ENCODE measurements at regions not wholly inside any gene's neighbourhood (a gene's known extent, or its start where the extent isn't known, plus 50 kb on each side); places are given as distances from the start of the nearest gene placed in this dataset.
"Not testable (repeated sequence)": the region's sequence is repeated elsewhere in the genome, so short reads cannot be mapped to it uniquely, and the experiment has no call there.

GRCh38 chr14:105675433-105675832 is 149.1 kb downstream of the TMEM121 start:
- WGBS (ENCODE audit: extremely low coverage, insufficient coverage, insufficient read length), result no CpG with 5 or more reads among the region's 14 CpGs

GRCh38 chr14:105675905-105676670 is 149.7 kb downstream of the TMEM121 start:
- H3K4me2 ChIP-seq (ENCODE audit: low read length); H3K4me3 ChIP-seq (ENCODE audit: low read depth, low read length); H3K23ac ChIP-seq (ENCODE audit: low read length); H2BK5ac ChIP-seq (ENCODE audit: low read depth, low read length, poor library complexity); H3K79me2 ChIP-seq (ENCODE audit: control insufficient read depth, insufficient read depth, low read length, poor library complexity); H3K27ac ChIP-seq (ENCODE audit: low read depth, low read length); H3K27me3 ChIP-seq (ENCODE audit: insufficient read depth, low read length); H3K18ac ChIP-seq (ENCODE audit: low read length); H3K4me1 ChIP-seq (ENCODE audit: control insufficient read depth in 1 of 2, insufficient read depth in 2 of 2, low read length in 2 of 2); H3K9me3 ChIP-seq (ENCODE audit: insufficient read depth, low read depth, low read length); H2AK5ac ChIP-seq (ENCODE audit: low read length); H2AFZ ChIP-seq (ENCODE audit: insufficient read depth, low read length, poor library complexity); H2BK12ac ChIP-seq (ENCODE audit: low read length); H3K9ac ChIP-seq (ENCODE audit: low read length); H2BK120ac ChIP-seq (ENCODE audit: insufficient read depth, low read length, poor library complexity); H3K4ac ChIP-seq (ENCODE audit: low read depth, low read length); H4K12ac ChIP-seq (ENCODE audit: low read depth, low read length); H3K79me1 ChIP-seq (ENCODE audit: low read length); DNase-seq; H4K8ac ChIP-seq (ENCODE audit: low read depth, low read length); H3K14ac ChIP-seq (ENCODE audit: low read length); H3K36me3 ChIP-seq (ENCODE audit: control insufficient read depth in 1 of 2, insufficient read depth in 2 of 2, low read length in 2 of 2); H4K91ac ChIP-seq (ENCODE audit: low read depth, low read length): not testable (repeated sequence)
- no CpG with 5 or more reads among the region's 13 CpGs for WGBS (ENCODE audit: extremely low coverage, insufficient coverage, insufficient read length)

More at GRCh38 chr14:105675433-105675832, 149.1 kb downstream of the TMEM121 start:
- H3K36me3 ChIP-seq (ENCODE audit: control insufficient read depth in 1 of 2, insufficient read depth in 2 of 2, low read length in 2 of 2); H2BK5ac ChIP-seq (ENCODE audit: low read depth, low read length, poor library complexity); H3K18ac ChIP-seq (ENCODE audit: low read length); H3K9ac ChIP-seq (ENCODE audit: low read length); H2AFZ ChIP-seq (ENCODE audit: insufficient read depth, low read length, poor library complexity); H3K79me1 ChIP-seq (ENCODE audit: low read length); H4K8ac ChIP-seq (ENCODE audit: low read depth, low read length); H4K91ac ChIP-seq (ENCODE audit: low read depth, low read length); H3K4me3 ChIP-seq (ENCODE audit: low read depth, low read length); H2BK12ac ChIP-seq (ENCODE audit: low read length); H2BK120ac ChIP-seq (ENCODE audit: insufficient read depth, low read length, poor library complexity); H3K4ac ChIP-seq (ENCODE audit: low read depth, low read length); H3K23ac ChIP-seq (ENCODE audit: low read length); H3K4me1 ChIP-seq (ENCODE audit: control insufficient read depth in 1 of 2, insufficient read depth in 2 of 2, low read length in 2 of 2); H3K27me3 ChIP-seq (ENCODE audit: insufficient read depth, low read length); H4K12ac ChIP-seq (ENCODE audit: low read depth, low read length); H3K4me2 ChIP-seq (ENCODE audit: low read length); H3K79me2 ChIP-seq (ENCODE audit: control insufficient read depth, insufficient read depth, low read length, poor library complexity); H3K9me3 ChIP-seq (ENCODE audit: insufficient read depth, low read depth, low read length); H3K27ac ChIP-seq (ENCODE audit: low read depth, low read length); H2AK5ac ChIP-seq (ENCODE audit: low read length); H3K14ac ChIP-seq (ENCODE audit: low read length); DNase-seq: not testable (repeated sequence)

DNA sequence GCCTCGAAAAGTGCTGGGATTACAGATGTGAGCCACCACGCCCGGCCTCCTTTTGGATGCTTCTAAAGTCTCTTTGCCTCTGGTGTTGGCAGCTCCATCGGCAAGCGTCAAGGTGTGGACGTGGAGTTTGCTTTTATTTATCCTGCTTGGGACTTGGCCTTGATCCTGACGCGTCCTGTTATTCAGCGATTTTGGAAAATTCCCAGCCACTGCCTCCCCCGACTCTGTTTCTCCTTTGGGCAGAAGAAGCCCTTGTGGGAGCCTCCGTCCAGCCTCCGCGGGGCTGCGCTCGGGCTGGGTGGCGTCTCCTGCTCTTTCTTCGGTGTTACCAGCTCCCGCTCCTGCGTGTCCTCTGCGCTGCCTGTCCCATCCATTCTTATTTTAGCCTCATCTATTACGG is 151.7 kb downstream of the TMEM121 start:
- H2BK12ac ChIP-seq (ENCODE audit: low read length); H3K36me3 ChIP-seq (ENCODE audit: control insufficient read depth in 1 of 2, insufficient read depth in 2 of 2, low read length in 2 of 2); H2AK5ac ChIP-seq (ENCODE audit: low read length); H4K91ac ChIP-seq (ENCODE audit: low read depth, low read length); DNase-seq; H3K27ac ChIP-seq (ENCODE audit: low read depth, low read length); H2AFZ ChIP-seq (ENCODE audit: insufficient read depth, low read length, poor library complexity); H3K4me3 ChIP-seq (ENCODE audit: low read depth, low read length); H3K9ac ChIP-seq (ENCODE audit: low read length); H4K12ac ChIP-seq (ENCODE audit: low read depth, low read length); H3K23ac ChIP-seq (ENCODE audit: low read length); H2BK5ac ChIP-seq (ENCODE audit: low read depth, low read length, poor library complexity); H3K14ac ChIP-seq (ENCODE audit: low read length); H3K18ac ChIP-seq (ENCODE audit: low read length); H3K79me1 ChIP-seq (ENCODE audit: low read length); H3K4ac ChIP-seq (ENCODE audit: low read depth, low read length); H3K4me1 ChIP-seq (ENCODE audit: control insufficient read depth in 1 of 2, insufficient read depth in 2 of 2, low read length in 2 of 2); H4K8ac ChIP-seq (ENCODE audit: low read depth, low read length); H3K4me2 ChIP-seq (ENCODE audit: low read length); H3K27me3 ChIP-seq (ENCODE audit: insufficient read depth, low read length); H3K79me2 ChIP-seq (ENCODE audit: control insufficient read depth, insufficient read depth, low read length, poor library complexity); H2BK120ac ChIP-seq (ENCODE audit: insufficient read depth, low read length, poor library complexity): not testable (repeated sequence)
- peaks cover 12% of the 10 kb centered on the region for H3K9me3 ChIP-seq (ENCODE audit: insufficient read depth, low read depth, low read length)
- no CpG with 5 or more reads among the region's 21 CpGs for WGBS (ENCODE audit: extremely low coverage, insufficient coverage, insufficient read length)

DNA sequence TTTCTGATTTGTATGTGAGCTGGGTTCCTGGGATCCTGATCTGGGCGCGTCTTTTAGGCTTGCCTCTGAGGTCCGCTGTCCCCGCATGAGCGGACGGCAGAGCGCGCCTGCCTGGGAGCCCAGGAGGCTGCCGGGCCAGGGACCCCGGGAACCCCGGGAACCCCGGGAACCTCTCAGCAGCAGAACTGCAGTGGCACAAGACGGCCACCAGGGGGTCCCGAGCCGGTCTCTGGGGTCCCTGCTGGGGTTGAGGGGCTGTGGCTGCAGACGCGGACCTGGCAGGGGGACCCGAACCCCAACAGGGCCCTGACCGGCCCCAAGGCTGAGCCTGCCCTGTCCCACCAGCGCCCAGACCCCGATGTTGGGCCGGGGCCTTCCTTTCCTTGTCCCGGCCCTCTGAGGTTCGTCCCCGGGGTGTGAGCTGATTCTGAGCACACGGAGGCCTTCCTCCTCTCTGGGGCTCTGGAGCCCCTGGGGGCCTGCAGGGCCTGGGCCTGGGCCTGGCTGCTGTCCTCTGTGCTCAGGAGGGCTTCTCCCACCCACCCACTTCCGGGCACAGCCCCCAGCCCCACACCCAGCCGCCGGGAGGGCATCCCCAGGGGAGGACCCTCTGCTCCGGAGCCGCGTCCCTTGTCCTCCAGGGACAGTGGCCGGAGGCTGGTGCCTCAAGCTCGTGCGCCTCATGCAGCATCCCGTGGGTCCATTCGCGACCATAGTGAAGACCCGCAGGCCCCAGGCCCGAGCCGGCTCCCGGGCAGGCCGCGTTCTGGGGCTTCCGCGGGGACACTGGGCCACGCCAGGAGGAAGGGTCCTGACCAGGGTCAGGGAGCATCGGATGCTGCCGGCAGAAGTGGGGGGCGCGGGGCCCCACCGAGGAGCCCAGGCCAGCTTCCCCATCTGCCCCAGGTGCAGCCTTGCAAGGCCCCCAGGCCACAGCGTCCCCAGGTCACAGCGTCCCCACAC is 152.9 kb downstream of the TMEM121 start:
- H3K4me3 ChIP-seq (ENCODE audit: low read depth, low read length); H4K8ac ChIP-seq (ENCODE audit: low read depth, low read length); H2AK5ac ChIP-seq (ENCODE audit: low read length); H3K4ac ChIP-seq (ENCODE audit: low read depth, low read length); H3K79me2 ChIP-seq (ENCODE audit: control insufficient read depth, insufficient read depth, low read length, poor library complexity); H2AFZ ChIP-seq (ENCODE audit: insufficient read depth, low read length, poor library complexity); H4K12ac ChIP-seq (ENCODE audit: low read depth, low read length); H3K9ac ChIP-seq (ENCODE audit: low read length); H3K4me2 ChIP-seq (ENCODE audit: low read length); H2BK5ac ChIP-seq (ENCODE audit: low read depth, low read length, poor library complexity); H3K18ac ChIP-seq (ENCODE audit: low read length); H2BK12ac ChIP-seq (ENCODE audit: low read length); H3K27ac ChIP-seq (ENCODE audit: low read depth, low read length); DNase-seq; H2BK120ac ChIP-seq (ENCODE audit: insufficient read depth, low read length, poor library complexity); H3K4me1 ChIP-seq (ENCODE audit: control insufficient read depth in 1 of 2, insufficient read depth in 2 of 2, low read length in 2 of 2); H3K14ac ChIP-seq (ENCODE audit: low read length); H4K91ac ChIP-seq (ENCODE audit: low read depth, low read length); H3K79me1 ChIP-seq (ENCODE audit: low read length); H3K36me3 ChIP-seq (ENCODE audit: control insufficient read depth in 1 of 2, insufficient read depth in 2 of 2, low read length in 2 of 2); H3K23ac ChIP-seq (ENCODE audit: low read length); H3K27me3 ChIP-seq (ENCODE audit: insufficient read depth, low read length): not testable (repeated sequence)
- peaks cover 23% of the 10 kb centered on the region for H3K9me3 ChIP-seq (ENCODE audit: insufficient read depth, low read depth, low read length)
- WGBS (ENCODE audit: extremely low coverage, insufficient coverage, insufficient read length), result no CpG with 5 or more reads among the region's 54 CpGs
